HG02759 (cell line): ENCODE measurements at regions not wholly inside any gene's neighbourhood (a gene's known extent, or its start where the extent isn't known, plus 50 kb on each side); places are given as distances from the start of the nearest gene placed in this dataset.
A peak's percentile ranks its signal among the peaks of the same experiment; 100 is the strongest.

Experiments
- ATAC-seq: cut with Tn5 transposase; IDR thresholded peaks from one replicate; pipeline ENCODE4 v1.9.1; 2021; ENCODE audit warnings: mild to moderate bottlenecking, moderate library complexity; ENCODE audit not compliant: unreplicated experiment

GRCh38 chr22:19574247-19574646 is 50.0 kb upstream of the CLDN5 start:
- ATAC-seq: no peak

- peak; percentile 65 for ATAC-seq
Measured at GRCh38 chr22:19576460-19577421, 52.5 kb upstream of the CLDN5 start.

GRCh38 chr22:19577422-19577966 is 53.3 kb upstream of the CLDN5 start:
- no peak for ATAC-seq

GRCh38 chr22:19578180-19579004 is 54.2 kb upstream of the CLDN5 start:
- no peak for ATAC-seq

- ATAC-seq: no peak
Measured at GRCh38 chr22:19579115-19579811, 55.1 kb upstream of the CLDN5 start.

GRCh38 chr22:19579880-19580279 is 55.7 kb upstream of the CLDN5 start:
- no peak for ATAC-seq

- ATAC-seq: no peak
Measured at GRCh38 chr22:19580291-19580890, 56.2 kb upstream of the CLDN5 start.

- ATAC-seq: no peak
Measured at GRCh38 chr22:19582033-19582693, 58.0 kb upstream of the CLDN5 start.

GRCh38 chr22:19586922-19587684 is 62.9 kb upstream of the CLDN5 start:
- ATAC-seq: no peak

GRCh38 chr22:19590696-19591095 is 66.5 kb upstream of the CLDN5 start:
- no peak for ATAC-seq

- ATAC-seq: no peak
Measured at GRCh38 chr22:19591568-19591967, 67.4 kb upstream of the CLDN5 start.

GRCh38 chr22:19592464-19592863 is 68.3 kb upstream of the CLDN5 start:
- no peak for ATAC-seq

GRCh38 chr22:19593991-19594569 is 69.9 kb upstream of the CLDN5 start:
- ATAC-seq: no peak

GRCh38 chr22:19595532-19595931 is 71.3 kb upstream of the CLDN5 start:
- ATAC-seq: no peak

- no peak for ATAC-seq
Measured at GRCh38 chr22:19596680-19597398, 72.6 kb upstream of the CLDN5 start.

GRCh38 chr22:19597399-19597735 is 73.2 kb upstream of the CLDN5 start:
- no peak for ATAC-seq

GRCh38 chr22:19598054-19598855 is 74.0 kb upstream of the CLDN5 start:
- no peak for ATAC-seq

- ATAC-seq: no peak
Measured at GRCh38 chr22:19599004-19599403, 74.8 kb upstream of the CLDN5 start.
